IPS-20b (cell line): ENCODE measurements at regions not wholly inside any gene's neighbourhood (a gene's known extent, or its start where the extent isn't known, plus 50 kb on each side); places are given as distances from the start of the nearest gene placed in this dataset.

Experiments
- H3K27ac ChIP-seq: one replicate; pipeline ENCODE4 v1.5.1; 2013; ENCODE audit warnings: low read length
- H3K27me3 ChIP-seq: 2 replicates; pipeline ENCODE4 v1.6.1; 2013; ENCODE audit warnings: mild to moderate bottlenecking, low read length, inconsistent platforms; ENCODE audit not compliant: insufficient read depth
- H3K36me3 ChIP-seq: 2 replicates; pipeline ENCODE4 v1.6.1; 2013; ENCODE audit warnings: low read depth, mild to moderate bottlenecking, inconsistent platforms, low read length, moderate library complexity; ENCODE audit not compliant: insufficient read depth
- H3K4me1 ChIP-seq: 2 replicates; pipeline ENCODE4 v1.6.1; 2013; ENCODE audit warnings: mild to moderate bottlenecking, control low read depth, inconsistent platforms, low read length, moderate library complexity; ENCODE audit not compliant: insufficient read depth
- H3K4me3 ChIP-seq: 2 replicates; pipeline ENCODE4 v1.5.1; 2013; ENCODE audit warnings: mild to moderate bottlenecking, low read length, inconsistent platforms
- H3K9ac ChIP-seq: 2 replicates; pipeline ENCODE4 v1.6.1; 2013; ENCODE audit warnings: low read depth, mild to moderate bottlenecking, inconsistent platforms, low read length, moderate library complexity
- H3K9me3 ChIP-seq: 2 replicates; pipeline ENCODE4 v1.6.1; 2013; ENCODE audit warnings: mild to moderate bottlenecking, low read depth, low read length, inconsistent platforms; ENCODE audit not compliant: insufficient read depth

DNA sequence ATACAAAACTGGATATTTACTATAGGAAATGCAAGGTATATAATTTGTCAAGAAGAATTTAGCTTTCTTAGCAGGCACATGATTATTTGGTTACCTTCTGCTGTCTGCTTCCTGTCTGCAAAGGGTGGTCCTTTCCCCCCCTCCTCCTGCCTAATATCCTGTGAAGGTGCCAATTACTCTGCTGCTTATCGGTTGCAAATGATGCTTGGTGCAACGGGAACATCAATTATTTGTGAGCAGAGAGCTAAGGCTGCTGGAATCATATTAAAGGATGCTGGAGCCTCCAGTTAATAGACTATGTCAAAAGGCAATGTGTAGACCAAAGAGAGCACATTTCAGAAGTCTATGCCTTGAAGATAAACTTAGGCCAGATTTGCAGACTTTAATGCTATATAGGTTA is 443.7 kb upstream of the ONECUT1 start:
- H3K27me3 ChIP-seq: no peaks in the 10 kb centered on the region
- H3K27ac ChIP-seq: no peak overlapping the region
- H3K4me3 ChIP-seq: no peak overlapping the region
- H3K9ac ChIP-seq: no peak overlapping the region
- no peaks in the 10 kb centered on the region for H3K4me1 ChIP-seq
- no peaks in the 10 kb centered on the region for H3K9me3 ChIP-seq
- H3K36me3 ChIP-seq: no peaks in the 10 kb centered on the region

DNA sequence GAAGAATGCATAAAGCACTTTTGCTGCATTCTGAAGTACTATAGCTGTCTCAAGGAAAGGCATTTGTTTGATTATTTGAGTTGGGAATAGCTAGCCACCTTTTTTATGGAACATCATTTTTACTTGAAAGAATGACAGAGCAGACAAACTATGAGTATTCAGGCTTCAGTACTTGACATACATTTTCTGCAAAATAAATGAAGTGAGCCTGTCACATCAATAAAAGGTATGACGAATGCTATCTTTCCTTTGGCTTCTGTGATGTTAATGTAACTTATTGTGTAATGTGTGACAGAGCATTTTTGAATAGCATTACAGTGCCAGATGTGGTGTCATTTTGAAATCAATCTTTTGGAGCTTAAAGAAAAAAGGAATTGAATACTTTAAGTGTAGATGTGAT is 440.3 kb upstream of the ONECUT1 start:
- H3K27ac ChIP-seq: no peak overlapping the region
- H3K27me3 ChIP-seq: no peaks in the 10 kb centered on the region
- no peaks in the 10 kb centered on the region for H3K36me3 ChIP-seq
- no peak overlapping the region for H3K9ac ChIP-seq
- no peak overlapping the region for H3K4me3 ChIP-seq
- no peaks in the 10 kb centered on the region for H3K4me1 ChIP-seq
- H3K9me3 ChIP-seq: no peaks in the 10 kb centered on the region

DNA sequence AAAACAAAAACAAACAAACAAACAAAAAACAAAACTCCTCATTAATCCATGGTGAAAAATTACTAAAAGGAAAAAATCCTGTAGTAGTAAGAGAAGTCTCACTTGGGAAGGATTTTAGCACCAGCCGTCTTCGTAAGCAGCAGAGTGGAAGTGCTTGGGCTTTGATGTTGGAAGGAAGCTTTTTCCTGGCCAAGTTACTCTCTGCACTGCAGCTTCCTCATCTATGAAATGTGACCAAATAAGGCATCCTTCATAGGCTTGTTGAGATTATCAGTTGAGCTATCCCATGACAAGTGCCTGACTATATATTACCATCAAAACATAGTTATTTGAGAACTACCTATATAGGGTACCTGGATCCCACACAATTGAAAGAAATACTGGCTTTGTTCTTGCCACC is 436.4 kb upstream of the ONECUT1 start:
- Histone ChIP-seq H3K4me1 (no peaks in the 10 kb centered on the region), H3K27ac (no peak overlapping the region), H3K9ac (no peak overlapping the region), H3K36me3 (no peaks in the 10 kb centered on the region), H3K4me3 (no peak overlapping the region), H3K27me3 (no peaks in the 10 kb centered on the region), H3K9me3 (no peaks in the 10 kb centered on the region)

DNA sequence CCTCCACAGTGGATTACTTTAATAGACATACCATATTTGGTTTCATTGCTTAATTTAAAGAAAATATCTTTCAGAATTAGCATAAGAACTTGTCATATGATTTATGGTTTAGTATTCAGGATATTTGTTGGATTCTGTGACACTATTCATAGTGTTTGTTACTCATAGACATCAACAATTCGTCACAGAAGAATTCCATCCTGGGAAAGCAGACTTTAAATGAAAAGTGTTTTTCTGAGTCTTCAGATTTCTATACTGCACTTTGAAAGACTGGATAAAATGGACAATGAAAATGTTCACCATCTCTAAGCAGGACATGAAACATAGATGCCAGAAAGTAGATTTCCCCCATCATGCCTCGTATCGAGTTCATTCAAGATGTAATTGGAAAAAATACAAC is 435.6 kb upstream of the ONECUT1 start:
- no peak overlapping the region for H3K4me3 ChIP-seq
- H3K36me3 ChIP-seq: no peaks in the 10 kb centered on the region
- H3K9me3 ChIP-seq: no peaks in the 10 kb centered on the region
- no peak overlapping the region for H3K27ac ChIP-seq
- no peaks in the 10 kb centered on the region for H3K4me1 ChIP-seq
- H3K27me3 ChIP-seq: no peaks in the 10 kb centered on the region
- no peak overlapping the region for H3K9ac ChIP-seq

DNA sequence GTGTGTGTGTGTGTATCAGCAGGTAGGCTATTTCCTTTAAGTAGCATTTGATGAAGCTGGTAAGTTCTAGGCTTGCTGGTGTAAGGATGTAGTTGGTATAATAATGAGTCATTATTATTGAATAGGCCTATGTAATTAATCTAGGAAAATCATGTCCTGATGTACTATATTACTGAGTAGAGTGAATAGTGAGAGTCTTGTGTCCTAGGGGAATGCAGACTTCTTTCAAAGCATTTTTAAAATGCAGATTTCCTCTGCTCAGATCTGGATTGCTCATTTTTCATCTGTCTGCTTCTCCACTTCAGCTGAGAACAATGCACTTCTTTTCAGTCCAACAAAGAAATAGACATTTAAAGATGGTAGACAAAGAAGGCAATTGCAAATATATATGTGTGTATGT is 434.2 kb upstream of the ONECUT1 start:
- H3K4me1 ChIP-seq: no peaks in the 10 kb centered on the region
- no peaks in the 10 kb centered on the region for H3K36me3 ChIP-seq
- no peak overlapping the region for H3K27ac ChIP-seq
- no peak overlapping the region for H3K9ac ChIP-seq
- H3K9me3 ChIP-seq: no peaks in the 10 kb centered on the region
- no peak overlapping the region for H3K4me3 ChIP-seq
- H3K27me3 ChIP-seq: no peaks in the 10 kb centered on the region

DNA sequence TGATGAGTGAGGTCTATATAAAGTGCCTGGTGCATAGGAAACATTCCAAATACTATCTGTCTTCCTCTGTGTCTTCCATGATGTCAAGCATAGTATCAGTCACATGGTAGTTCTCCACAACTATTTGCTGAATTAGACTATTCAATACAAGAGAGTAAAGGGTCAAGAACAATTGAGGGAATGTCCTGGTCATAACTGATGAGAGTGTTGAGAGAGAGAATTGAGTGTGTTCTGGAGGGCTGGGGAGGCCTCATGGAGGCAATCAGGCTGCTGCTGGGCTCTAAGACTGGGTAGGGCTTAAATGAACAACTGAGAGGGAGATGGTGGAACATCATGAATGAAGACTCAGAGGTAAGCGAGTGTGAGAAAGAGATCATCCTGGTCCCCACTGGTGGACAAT is 433.7 kb upstream of the ONECUT1 start:
- Histone ChIP-seq H3K27ac (no peak overlapping the region), H3K36me3 (no peaks in the 10 kb centered on the region), H3K9me3 (no peaks in the 10 kb centered on the region), H3K4me1 (no peaks in the 10 kb centered on the region), H3K4me3 (no peak overlapping the region), H3K27me3 (no peaks in the 10 kb centered on the region), H3K9ac (no peak overlapping the region)

DNA sequence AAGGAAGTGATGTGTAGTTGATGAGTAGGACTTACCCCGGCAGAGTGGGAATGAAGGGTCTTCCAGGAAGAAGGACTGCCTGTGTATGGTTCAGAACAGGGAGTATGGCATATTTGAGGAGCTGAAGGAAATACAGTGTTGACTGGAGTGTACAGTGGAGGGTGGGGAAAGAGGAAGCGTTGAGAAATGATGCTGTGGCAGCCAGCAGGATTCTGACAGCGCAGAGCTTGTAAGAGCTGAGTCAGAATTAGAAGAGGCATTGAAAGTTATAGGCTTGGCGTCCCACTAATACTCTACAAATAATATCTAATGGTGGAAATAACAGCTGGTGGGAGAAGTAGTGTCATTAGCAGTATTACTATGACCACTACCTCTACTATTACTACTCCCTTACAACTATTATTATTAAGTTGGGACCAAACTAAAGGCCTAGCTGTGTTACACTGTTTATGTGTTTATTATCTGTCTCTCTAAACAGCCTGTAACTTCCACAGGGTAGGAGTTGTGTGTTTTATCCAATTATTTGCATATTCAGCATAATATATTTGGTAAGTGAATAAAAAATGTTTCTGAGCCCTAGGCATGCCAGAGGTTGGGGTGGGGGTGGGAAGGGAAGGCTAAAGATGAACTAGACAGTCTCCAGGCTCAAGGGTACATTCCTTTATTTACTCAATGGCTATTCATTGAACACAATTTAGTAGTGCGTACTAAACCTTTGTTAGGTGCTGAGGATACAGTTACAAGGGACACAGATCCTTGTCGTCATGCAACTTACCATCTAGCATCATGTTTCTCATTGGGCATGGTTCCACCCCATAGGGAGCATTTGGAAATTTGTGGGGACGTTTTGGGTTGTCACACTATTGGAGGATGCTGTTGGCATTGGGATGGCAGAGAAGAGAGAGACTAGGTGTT is 428.8 kb upstream of the ONECUT1 start:
- H3K9me3 ChIP-seq: no peaks in the 10 kb centered on the region
- no peak overlapping the region for H3K27ac ChIP-seq
- H3K36me3 ChIP-seq: no peaks in the 10 kb centered on the region
- H3K4me1 ChIP-seq: no peaks in the 10 kb centered on the region
- no peak overlapping the region for H3K4me3 ChIP-seq
- no peak overlapping the region for H3K9ac ChIP-seq
- no peaks in the 10 kb centered on the region for H3K27me3 ChIP-seq

DNA sequence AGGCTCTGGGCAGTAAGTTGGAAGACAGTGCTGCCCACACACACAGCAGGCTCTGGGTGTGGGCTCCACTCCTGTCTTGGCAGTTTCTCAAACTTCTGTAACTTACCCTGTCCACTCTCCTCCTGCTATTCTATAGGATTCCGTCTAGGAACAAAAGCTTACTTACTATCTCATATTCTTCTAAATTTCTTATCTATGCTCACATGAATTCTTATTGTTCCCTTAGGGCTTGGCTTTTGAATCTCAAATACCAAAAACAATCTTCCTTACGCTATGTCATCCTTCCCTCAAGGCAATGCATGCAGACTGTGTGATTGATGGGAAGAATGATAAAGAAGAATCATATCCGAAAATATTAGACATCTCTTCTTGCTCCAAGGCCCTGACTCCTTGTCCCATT is 425.9 kb upstream of the ONECUT1 start:
- no peak overlapping the region for H3K27ac ChIP-seq
- no peaks in the 10 kb centered on the region for H3K27me3 ChIP-seq
- H3K4me1 ChIP-seq: no peaks in the 10 kb centered on the region
- no peaks in the 10 kb centered on the region for H3K9me3 ChIP-seq
- no peaks in the 10 kb centered on the region for H3K36me3 ChIP-seq
- no peak overlapping the region for H3K4me3 ChIP-seq
- H3K9ac ChIP-seq: no peak overlapping the region

DNA sequence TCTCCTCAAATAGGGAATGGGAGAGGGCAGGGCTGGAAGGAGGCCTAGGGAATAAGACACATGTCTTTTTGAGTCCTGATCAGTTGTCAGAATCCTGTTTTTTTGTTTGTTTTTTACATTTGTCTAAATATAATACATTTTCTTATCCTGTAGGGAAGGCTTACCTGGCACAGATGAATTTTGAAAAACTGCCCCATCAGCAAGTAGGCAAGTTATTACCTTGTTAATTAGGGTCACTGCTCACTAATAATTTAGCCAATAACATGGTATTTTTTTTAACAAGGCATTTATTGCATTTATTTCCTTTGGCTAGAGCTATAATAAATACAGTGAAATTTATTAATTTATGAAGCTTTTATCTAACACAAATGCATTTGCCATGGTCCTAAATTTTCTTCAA is 423.2 kb upstream of the ONECUT1 start:
- H3K27ac ChIP-seq: no peak overlapping the region
- H3K9me3 ChIP-seq: no peaks in the 10 kb centered on the region
- no peaks in the 10 kb centered on the region for H3K36me3 ChIP-seq
- no peaks in the 10 kb centered on the region for H3K4me1 ChIP-seq
- no peaks in the 10 kb centered on the region for H3K27me3 ChIP-seq
- no peak overlapping the region for H3K9ac ChIP-seq
- H3K4me3 ChIP-seq: no peak overlapping the region

DNA sequence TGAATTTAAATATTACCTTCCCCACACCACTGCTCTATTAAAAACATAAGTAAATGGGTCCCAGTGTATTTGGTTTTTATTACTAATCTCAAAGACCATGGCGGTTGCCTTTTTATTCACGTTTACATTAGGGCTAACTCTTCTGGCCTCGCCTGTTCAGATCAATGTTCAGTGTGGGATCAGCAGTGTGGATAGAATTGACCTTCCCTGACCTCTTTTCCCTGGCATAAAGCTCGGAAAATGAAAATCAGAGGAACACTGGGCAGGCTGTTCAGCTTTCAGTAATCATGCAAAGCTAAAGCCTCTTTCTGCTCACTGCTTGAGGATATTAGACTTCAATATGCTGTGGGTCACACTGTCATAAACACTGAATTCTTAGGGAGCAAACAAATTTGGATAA is 422.6 kb upstream of the ONECUT1 start:
- no peak overlapping the region for H3K9ac ChIP-seq
- H3K36me3 ChIP-seq: no peaks in the 10 kb centered on the region
- H3K9me3 ChIP-seq: no peaks in the 10 kb centered on the region
- no peak overlapping the region for H3K27ac ChIP-seq
- no peak overlapping the region for H3K4me3 ChIP-seq
- no peaks in the 10 kb centered on the region for H3K4me1 ChIP-seq
- H3K27me3 ChIP-seq: no peaks in the 10 kb centered on the region

DNA sequence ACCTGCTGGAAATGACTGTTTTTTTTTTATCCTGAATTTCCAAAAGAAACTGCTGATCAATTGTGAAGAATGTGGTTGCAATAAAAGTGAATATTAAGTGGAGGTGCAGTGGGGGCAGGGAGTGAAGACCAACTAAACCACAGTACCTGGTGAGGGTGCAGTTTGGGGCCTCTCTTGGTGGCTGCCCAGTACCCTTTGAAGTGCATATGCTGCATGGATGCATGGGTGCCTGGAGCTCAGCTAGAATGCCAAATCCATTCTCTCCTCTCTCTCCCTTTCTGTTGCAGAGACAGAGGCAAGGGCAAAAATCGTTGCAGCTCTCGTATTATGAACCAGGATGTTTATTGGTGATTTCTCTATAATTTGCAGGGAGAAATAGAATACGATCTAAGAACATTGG is 420.5 kb upstream of the ONECUT1 start:
- Histone ChIP-seq H3K27ac (no peak overlapping the region), H3K27me3 (no peaks in the 10 kb centered on the region), H3K4me1 (no peaks in the 10 kb centered on the region), H3K9me3 (no peaks in the 10 kb centered on the region), H3K4me3 (no peak overlapping the region), H3K9ac (no peak overlapping the region), H3K36me3 (no peaks in the 10 kb centered on the region)

DNA sequence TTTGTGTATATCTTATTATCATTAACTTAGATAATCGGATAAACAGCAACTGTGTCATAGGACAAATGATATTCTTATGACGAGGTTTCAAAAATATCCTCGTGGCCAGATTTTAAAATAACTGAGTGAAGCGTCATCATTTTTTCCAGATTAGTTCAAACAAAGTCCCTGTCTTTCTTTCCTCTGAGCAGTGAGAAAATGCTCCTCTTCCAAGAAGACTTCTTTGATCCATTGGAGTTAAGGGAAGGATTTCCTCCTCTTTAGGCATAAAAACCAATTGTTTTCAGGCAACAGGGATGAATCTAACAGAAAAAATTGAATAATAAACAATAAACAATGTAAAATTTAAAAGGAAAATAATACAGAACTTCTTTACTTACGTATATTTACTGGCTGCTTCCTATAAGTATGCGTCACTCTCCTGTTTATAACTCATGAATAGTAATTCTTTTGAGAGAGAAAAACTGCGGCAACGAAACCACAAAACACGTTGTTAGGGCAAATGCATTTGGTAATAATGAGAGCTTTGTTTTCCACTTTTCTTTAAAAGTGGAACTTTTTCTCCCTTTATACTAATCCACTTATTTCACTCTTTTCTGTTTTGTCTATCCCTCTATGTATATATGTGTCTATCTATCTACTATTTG is 419.4 kb upstream of the ONECUT1 start:
- H3K27ac ChIP-seq: no peak overlapping the region
- no peaks in the 10 kb centered on the region for H3K36me3 ChIP-seq
- no peaks in the 10 kb centered on the region for H3K27me3 ChIP-seq
- no peak overlapping the region for H3K4me3 ChIP-seq
- no peaks in the 10 kb centered on the region for H3K4me1 ChIP-seq
- H3K9ac ChIP-seq: no peak overlapping the region
- no peaks in the 10 kb centered on the region for H3K9me3 ChIP-seq
